ENCODE measurements at regions not wholly inside any gene's neighbourhood (a gene's known extent, or its start where the extent isn't known, plus 50 kb on each side); places are given as distances from the start of the nearest gene placed in this dataset.

- Histone ChIP-seq H3K4me3 (ENCODE audit: low read depth, low read length) (no peak overlapping the region), H3K36me3 (no peaks in the 10 kb centered on the region), H3K9me3 (ENCODE audit: severe bottlenecking) (no peaks in the 10 kb centered on the region), H3K27me3 (ENCODE audit: insufficient read depth, low read depth, severe bottlenecking) (peaks cover 44% of the 10 kb centered on the region), H3K27ac (no peak overlapping the region)
- no peak for DNase-seq
- TF ChIP-seq CTCF (IDR thresholded peaks at IDR 0.05; ENCODE audit: low read depth, low read length): no peak
Measured at GRCh38 chr1:5189384-5189783, 535.0 kb downstream of the AJAP1 start.

DNA sequence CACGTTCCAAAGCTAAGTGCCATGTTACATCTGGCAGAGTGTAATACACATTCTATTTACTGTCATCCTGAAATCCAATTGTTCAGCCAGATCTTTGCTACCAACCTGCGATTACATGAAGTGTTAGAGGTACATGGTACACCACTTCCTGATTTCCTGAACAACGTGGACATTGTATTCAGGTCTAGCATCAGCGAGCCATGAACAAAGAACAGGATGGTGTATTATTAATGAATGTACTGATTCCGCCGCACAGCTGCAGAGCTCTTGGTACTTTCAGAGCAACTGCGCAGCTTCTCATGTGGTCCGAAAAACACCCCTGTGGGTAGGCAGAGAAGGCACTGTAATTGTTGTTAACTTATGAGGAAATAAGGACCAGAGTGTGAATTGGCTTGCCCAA lies 511.4 kb downstream of the AJAP1 start:
- Histone ChIP-seq H3K27ac (no peak overlapping the region), H3K27me3 (ENCODE audit: insufficient read depth, low read depth, severe bottlenecking) (peaks cover 37% of the 10 kb centered on the region), H3K9me3 (ENCODE audit: severe bottlenecking) (no peaks in the 10 kb centered on the region), H3K36me3 (no peaks in the 10 kb centered on the region), H3K4me3 (ENCODE audit: low read depth, low read length) (no peak overlapping the region)
- no peak for TF ChIP-seq CTCF (IDR thresholded peaks at IDR 0.05; ENCODE audit: low read depth, low read length)
- DNase-seq: no peak

DNA sequence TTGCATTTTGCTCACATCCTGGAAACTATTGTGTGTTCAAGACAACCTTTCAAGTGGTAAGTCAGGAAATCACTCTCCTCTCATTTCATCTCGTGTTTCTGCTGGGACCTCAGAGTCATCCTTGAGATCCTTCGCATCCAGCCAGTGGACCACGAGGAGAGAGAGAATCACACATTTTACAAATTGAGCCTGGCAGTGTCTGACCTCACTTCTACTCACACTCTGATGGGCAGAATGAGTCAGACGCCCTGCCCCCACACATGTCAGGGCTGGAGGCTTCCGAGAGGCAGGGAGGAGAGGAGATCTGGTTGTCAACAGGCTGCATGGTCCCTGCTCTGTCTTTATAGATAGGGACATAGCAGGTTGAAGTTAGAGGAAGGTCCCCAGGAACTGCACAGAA lies 509.7 kb downstream of the AJAP1 start:
- no peak for TF ChIP-seq CTCF (IDR thresholded peaks at IDR 0.05; ENCODE audit: low read depth, low read length)
- H3K27me3 ChIP-seq (ENCODE audit: insufficient read depth, low read depth, severe bottlenecking): peaks cover 34% of the 10 kb centered on the region
- H3K36me3 ChIP-seq: no peaks in the 10 kb centered on the region
- H3K27ac ChIP-seq: no peak overlapping the region
- DNase-seq: no peak
- H3K4me3 ChIP-seq (ENCODE audit: low read depth, low read length): no peak overlapping the region
- H3K9me3 ChIP-seq (ENCODE audit: severe bottlenecking): no peaks in the 10 kb centered on the region

DNA sequence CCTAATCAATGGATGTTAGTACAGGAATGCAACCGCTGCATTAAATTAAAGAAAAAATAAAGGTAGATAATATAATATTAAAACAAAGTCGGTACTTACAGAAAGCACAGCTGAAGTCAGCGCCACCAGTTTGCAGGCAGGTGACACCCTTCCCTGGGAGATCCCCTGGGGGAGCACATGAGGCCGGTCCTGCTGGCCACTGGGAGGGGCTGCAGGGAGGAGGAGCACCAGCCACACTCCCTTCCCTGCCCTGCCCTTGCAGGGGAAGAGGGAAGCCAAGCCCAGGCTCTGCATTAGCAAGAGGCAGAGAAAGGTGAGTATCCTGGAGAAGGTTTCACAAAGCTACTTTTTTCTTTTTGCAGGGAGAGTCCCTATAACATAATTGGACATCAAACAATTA lies 507.0 kb downstream of the AJAP1 start:
- TF ChIP-seq CTCF (IDR thresholded peaks at IDR 0.05; ENCODE audit: low read depth, low read length): peak; percentile 19; the same call in 1 of the 2 replicates
- Histone ChIP-seq H3K27me3 (ENCODE audit: insufficient read depth, low read depth, severe bottlenecking) (peaks cover 24% of the 10 kb centered on the region), H3K27ac (no peak overlapping the region), H3K36me3 (no peaks in the 10 kb centered on the region), H3K4me3 (ENCODE audit: low read depth, low read length) (no peak overlapping the region), H3K9me3 (ENCODE audit: severe bottlenecking) (no peaks in the 10 kb centered on the region)
- peak; percentile 26 for DNase-seq

- Histone ChIP-seq H3K9me3 (ENCODE audit: severe bottlenecking) (no peaks in the 10 kb centered on the region), H3K4me3 (ENCODE audit: low read depth, low read length) (no peak overlapping the region), H3K27me3 (ENCODE audit: insufficient read depth, low read depth, severe bottlenecking) (peaks cover 31% of the 10 kb centered on the region), H3K27ac (no peak overlapping the region), H3K36me3 (no peaks in the 10 kb centered on the region)
- no peak for DNase-seq
- TF ChIP-seq CTCF (IDR thresholded peaks at IDR 0.05; ENCODE audit: low read depth, low read length): no peak
Measured at GRCh38 chr1:5157175-5157574, 502.8 kb downstream of the AJAP1 start.

DNA sequence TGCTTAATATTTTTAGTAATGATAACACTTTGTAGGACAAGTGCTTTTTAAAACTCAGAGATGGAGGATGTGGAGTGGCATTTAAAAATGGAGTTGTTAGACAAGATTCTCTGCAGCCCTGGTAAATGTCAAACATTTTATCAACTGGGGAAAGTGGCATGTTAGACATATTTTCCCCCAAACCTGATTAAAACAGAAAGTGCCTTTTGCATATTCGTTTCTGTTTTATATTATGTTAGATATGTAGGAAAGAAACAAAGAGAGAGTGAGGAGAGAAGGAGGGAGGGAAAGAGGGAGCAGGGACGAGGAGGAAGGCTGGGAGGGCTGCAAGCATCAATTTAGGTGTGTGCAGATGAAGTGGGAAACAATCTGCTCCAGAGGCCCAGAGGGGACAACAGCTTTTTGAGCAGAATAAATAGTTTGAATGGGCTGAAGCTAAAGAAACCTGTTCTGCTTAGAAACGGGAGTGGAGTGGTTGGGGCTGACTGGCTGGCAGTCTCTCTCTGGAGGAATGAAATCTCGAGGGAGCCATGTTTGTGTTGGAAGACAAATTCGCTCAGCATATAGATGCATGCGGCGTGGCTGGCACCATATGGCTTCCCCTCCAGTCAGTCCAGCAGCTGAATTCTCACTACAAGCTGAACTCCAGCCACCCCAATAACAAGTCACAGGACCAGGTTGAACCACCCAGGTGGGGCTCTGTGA lies 502.2 kb downstream of the AJAP1 start:
- no peaks in the 10 kb centered on the region for H3K9me3 ChIP-seq (ENCODE audit: severe bottlenecking)

More for the DNA sequence above, 502.2 kb downstream of the AJAP1 start:
- no peak for TF ChIP-seq CTCF (IDR thresholded peaks at IDR 0.05; ENCODE audit: low read depth, low read length)
- no peaks in the 10 kb centered on the region for H3K36me3 ChIP-seq
- no peak overlapping the region for H3K4me3 ChIP-seq (ENCODE audit: low read depth, low read length)
- no peak overlapping the region for H3K27ac ChIP-seq
- no peak for DNase-seq
- peaks cover 33% of the 10 kb centered on the region for H3K27me3 ChIP-seq (ENCODE audit: insufficient read depth, low read depth, severe bottlenecking)
